ENCODE measurements at regions not wholly inside any gene's neighbourhood (a gene's known extent, or its start where the extent isn't known, plus 50 kb on each side); places are given as distances from the start of the nearest gene placed in this dataset.

DNA sequence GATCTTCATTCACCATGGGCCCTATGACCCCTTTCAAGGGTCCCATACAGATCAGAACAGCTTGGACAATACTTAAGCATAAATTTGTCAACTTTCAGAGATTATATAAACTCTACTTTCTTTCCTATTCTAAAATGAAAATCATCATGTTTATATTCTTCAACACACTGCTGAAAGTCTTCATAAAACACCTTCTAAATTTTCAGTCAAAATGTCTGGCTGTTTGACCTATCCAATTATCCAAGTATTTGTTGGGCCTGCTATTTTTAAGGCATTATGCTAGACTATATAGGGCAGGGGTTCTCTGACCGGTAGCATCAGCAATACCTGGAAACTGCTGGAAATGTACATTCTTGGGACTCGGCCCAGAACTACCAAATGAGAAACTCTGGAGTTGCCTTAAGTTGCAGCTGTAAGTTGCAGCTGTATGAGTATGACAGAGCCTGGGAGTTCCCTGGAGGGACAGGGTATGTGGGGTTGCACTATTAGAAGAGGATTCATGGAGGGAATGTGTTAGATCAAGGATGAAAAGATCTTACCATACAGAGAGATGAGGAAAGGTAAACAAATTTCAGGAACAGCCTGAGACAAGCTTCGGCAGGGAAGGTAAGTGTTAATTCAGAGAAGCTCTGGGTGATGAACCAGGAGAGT, 293.0 kb downstream of the ADGB start:
- CTCF ChIA-PET: interaction anchor here (1.5 to 1.8 kb wide), 2 partner anchors 15 to 19 kb away, joined by 3 to 4 read pairs; no protein-coding TSS in a partner anchor
- POLR2A ChIA-PET: no interaction called here
- no peaks in the 10 kb centered on the region for H3K9me3 Mint-ChIP-seq
- H3K27me3 Mint-ChIP-seq: no peaks in the 10 kb centered on the region
- DNase-seq: no peak
- H3K36me3 Mint-ChIP-seq (ENCODE audit: low read depth): no peaks in the 10 kb centered on the region
- no peak overlapping the region for H3K27ac Mint-ChIP-seq
- H3K4me3 Mint-ChIP-seq: no peak overlapping the region
- no peaks in the 10 kb centered on the region for H3K4me1 Mint-ChIP-seq

DNA sequence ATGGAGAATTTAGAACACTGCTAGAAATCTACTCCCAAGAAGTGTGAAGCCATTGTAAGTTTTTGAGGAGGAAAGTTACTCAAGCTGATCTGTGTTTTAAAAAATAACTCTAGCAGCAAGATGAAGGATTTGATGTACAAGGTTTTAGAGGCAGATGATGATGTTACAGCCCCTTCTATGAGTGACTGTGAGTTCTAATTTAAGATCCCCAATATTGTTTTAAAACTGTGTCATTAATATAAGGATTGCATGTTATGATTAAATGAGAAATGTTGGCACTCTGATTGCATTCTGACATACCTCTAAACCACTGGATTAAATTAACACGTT, 293.5 kb downstream of the ADGB start:
- H3K27me3 Mint-ChIP-seq: no peaks in the 10 kb centered on the region
- H3K36me3 Mint-ChIP-seq (ENCODE audit: low read depth): no peaks in the 10 kb centered on the region

DNA sequence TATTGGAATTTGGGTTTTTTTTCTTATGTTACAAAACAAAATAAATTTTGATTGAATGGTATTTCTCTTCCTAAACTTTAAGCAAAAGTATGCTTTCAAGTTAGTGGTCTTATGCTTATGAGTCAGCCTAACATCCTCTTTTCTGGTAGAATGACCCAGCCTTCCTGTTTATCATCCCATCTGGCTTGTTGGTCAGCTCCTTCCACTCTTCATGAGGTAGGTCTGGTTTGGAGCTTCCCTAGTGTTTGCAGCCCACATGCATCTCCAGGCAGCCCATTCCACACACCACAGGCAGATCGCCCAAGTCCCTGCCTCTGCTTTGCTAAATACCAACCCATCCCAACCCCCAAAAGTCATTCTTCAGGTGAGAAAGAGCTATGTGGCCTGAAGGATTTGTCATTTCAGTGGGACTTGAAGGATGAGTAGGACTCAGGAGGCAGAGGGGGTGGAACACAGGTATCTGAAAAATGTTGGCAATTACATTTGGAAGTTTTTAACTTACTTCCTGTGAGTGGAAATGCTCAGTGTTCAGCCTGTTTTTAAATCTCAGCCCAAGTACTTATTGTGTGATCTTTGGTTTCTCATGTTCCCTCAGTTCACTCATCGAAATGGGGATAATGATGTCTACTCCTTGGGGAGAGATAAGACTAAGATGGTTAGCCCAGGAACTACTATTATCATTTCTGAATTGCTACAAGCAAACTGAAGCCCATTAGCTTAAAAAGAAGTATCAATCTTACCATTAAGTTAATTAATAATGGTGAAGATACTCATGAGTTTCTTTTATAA, 294.0 kb downstream of the ADGB start:
- H3K27ac Mint-ChIP-seq: no peak overlapping the region
- no peaks in the 10 kb centered on the region for H3K27me3 Mint-ChIP-seq
- no peaks in the 10 kb centered on the region for H3K4me1 Mint-ChIP-seq
- CTCF ChIA-PET: interaction anchor here (0.5 to 1.8 kb wide), 3 partner anchors 14 to 18 kb away, joined by 3 to 4 read pairs (median 4); no protein-coding TSS in a partner anchor
- no peaks in the 10 kb centered on the region for H3K36me3 Mint-ChIP-seq (ENCODE audit: low read depth)
- DNase-seq: no peak
- H3K4me3 Mint-ChIP-seq: no peak overlapping the region
- POLR2A ChIA-PET: no interaction called here
- no peaks in the 10 kb centered on the region for H3K9me3 Mint-ChIP-seq

More for the DNA sequence above, 293.5 kb downstream of the ADGB start:
- no peaks in the 10 kb centered on the region for H3K9me3 Mint-ChIP-seq
- DNase-seq: no peak
- H3K27ac Mint-ChIP-seq: no peak overlapping the region
- no peaks in the 10 kb centered on the region for H3K4me1 Mint-ChIP-seq
- POLR2A ChIA-PET: no interaction called here
- CTCF ChIA-PET: interaction anchor here (1.5 to 1.8 kb wide), 2 partner anchors 14 to 19 kb away, joined by 3 to 4 read pairs; no protein-coding TSS in a partner anchor
- no peak overlapping the region for H3K4me3 Mint-ChIP-seq

DNA sequence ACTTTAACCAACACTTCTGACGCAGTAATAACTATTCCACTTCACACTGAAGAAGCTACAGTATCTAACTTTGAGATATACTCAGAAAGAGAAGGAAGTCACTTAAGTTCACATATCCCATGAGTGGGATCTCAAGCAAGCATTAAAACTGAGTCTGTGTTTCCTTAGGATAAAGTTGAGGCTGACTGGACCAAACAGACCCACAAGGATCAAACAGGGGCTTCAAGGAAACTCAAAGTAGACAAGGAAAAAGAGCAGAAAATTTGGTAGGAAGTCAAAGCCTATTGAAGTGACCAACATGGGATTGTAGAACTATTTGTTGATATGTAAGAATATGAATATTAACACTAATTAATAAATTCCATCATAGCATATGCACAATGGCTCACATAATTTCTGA, 294.9 kb downstream of the ADGB start:
- no peak overlapping the region for H3K27ac Mint-ChIP-seq
- H3K27me3 Mint-ChIP-seq: no peaks in the 10 kb centered on the region
- H3K4me3 Mint-ChIP-seq: no peak overlapping the region
- ChIA-PET POLR2A (no interaction called here), CTCF (interaction anchor here (1.4 kb wide), 1 partner anchor 12 kb away, joined by 3 read pairs; no protein-coding TSS in a partner anchor)
- no peaks in the 10 kb centered on the region for H3K36me3 Mint-ChIP-seq (ENCODE audit: low read depth)
- no peak for DNase-seq
- H3K9me3 Mint-ChIP-seq: no peaks in the 10 kb centered on the region
- H3K4me1 Mint-ChIP-seq: no peaks in the 10 kb centered on the region

DNA sequence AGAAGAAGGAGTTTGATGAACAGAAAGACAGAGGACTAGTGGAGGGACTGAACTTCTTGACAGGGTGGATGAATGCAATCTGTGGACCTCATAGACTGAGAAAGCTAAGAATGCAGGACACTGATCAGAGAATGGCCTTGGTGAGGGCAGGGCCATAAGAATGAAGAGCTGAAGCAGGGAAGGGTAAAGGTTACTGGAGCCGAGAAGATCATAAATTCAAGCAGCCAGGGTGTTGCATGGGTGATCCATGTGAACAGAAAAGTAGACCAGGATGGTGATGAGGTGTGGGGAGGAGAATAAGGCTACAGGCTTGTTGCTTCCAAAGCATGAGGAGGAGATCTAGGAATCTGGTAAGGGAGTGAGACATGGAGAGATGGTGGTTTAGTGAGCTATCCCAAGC, 295.9 kb downstream of the ADGB start:
- no peak for DNase-seq
- no peaks in the 10 kb centered on the region for H3K9me3 Mint-ChIP-seq
- H3K4me3 Mint-ChIP-seq: no peak overlapping the region
- no peak overlapping the region for H3K27ac Mint-ChIP-seq
- no peaks in the 10 kb centered on the region for H3K27me3 Mint-ChIP-seq
- ChIA-PET POLR2A (no interaction called here), CTCF (interaction anchor here (0.5 to 1.4 kb wide), 2 partner anchors 13 to 491 kb away, joined by 3 read pairs; no protein-coding TSS in a partner anchor)
- H3K36me3 Mint-ChIP-seq (ENCODE audit: low read depth): no peaks in the 10 kb centered on the region
- H3K4me1 Mint-ChIP-seq: no peaks in the 10 kb centered on the region

DNA sequence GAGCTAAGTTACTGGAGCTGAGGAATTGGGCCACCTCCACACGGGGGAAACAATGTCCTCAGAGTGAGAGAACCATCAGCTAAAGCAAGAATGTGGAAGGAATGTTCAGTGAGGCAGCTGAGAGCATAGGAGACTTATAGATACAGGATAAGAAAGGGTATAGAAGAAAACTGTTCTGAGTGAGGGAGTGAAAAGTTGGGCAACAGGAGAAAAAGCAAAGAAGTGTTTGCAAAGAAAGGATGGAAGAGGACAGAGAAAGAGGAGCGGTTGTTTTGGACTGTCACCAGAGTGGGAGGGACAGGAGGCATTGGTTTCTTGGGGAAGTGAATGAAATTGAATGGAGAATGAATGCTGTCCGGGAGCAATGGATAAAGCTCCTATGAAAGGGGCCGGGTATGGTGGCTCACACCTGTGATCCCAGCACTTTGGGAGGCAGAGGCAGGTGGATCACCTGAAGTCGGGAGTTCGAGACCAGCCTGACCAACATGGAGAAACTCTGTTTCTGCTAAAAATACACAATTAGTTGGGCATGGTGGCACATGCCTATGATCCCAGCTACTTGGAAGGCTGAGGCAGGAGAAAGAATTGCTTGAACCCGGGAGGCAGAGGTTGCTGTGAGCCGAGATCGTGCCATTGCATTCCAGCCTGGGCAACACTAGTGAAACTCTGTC, 296.5 kb downstream of the ADGB start:
- H3K4me3 Mint-ChIP-seq: no peak overlapping the region
- no peak overlapping the region for H3K27ac Mint-ChIP-seq
- H3K4me1 Mint-ChIP-seq: no peaks in the 10 kb centered on the region
- no peaks in the 10 kb centered on the region for H3K27me3 Mint-ChIP-seq
- POLR2A ChIA-PET: no interaction called here
- no peak for DNase-seq
- H3K36me3 Mint-ChIP-seq (ENCODE audit: low read depth): no peaks in the 10 kb centered on the region
- no peaks in the 10 kb centered on the region for H3K9me3 Mint-ChIP-seq
- CTCF ChIA-PET: interaction anchor here (0.5 to 1.4 kb wide), 2 partner anchors 14 to 490 kb away, joined by 3 read pairs; no protein-coding TSS in a partner anchor

DNA sequence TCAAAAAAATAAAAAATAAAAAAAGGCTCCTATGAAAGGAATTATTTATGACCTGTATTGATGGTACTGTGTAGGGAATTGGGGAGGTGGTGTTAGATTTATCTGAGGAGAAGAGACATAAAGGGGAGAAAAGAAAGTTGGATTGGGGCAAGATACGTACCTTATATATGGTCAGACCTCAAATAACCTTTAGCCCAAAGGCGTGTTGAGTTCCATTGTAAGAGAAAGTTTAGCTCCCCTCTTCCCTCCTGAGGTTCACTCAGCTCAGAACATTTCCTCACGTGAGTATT, 296.9 kb downstream of the ADGB start:
- Mint-ChIP-seq H3K4me3 (no peak overlapping the region), H3K27ac (no peak overlapping the region), H3K9me3 (no peaks in the 10 kb centered on the region), H3K36me3 (ENCODE audit: low read depth) (no peaks in the 10 kb centered on the region), H3K4me1 (no peaks in the 10 kb centered on the region), H3K27me3 (no peaks in the 10 kb centered on the region)
- no peak for DNase-seq
- ChIA-PET CTCF (no interaction called here), POLR2A (no interaction called here)

DNA sequence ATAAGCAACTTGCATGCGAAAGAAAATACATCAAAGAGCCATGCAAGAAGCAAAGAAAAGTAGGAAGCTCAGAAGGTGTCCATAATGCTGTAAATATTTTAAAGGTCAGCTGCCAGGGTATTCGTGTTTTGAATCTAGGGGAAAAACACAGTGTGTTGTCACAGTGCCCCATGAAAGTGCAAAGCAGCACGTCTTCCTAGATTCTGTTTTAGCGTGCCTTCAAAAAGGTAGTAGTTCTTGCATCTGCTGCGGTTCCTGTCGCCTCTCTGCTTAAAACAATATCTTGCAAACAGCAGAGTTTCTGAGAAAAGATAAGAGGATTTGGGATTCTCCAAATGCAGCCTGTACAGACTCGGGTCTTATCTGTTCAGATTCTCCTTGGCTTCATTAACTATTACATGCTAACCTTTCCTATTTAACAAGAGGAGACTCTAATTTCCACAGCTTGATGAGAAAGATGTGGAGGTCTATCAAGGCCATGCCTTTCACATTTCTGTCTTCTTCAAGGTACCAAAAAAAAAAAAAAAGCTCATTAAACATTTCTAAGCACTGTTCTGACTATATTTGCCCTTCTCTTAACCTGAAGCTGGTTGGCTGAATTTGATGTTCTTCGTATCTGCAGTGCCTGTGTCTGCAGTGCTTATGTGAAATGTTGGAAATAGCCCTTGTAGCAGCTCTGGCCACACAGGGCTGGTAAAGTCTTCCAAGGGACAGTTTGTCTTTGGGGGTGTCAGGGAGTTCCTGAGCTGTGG, 297.5 kb downstream of the ADGB start:
- Mint-ChIP-seq H3K27ac (no peak overlapping the region), H3K36me3 (ENCODE audit: low read depth) (no peaks in the 10 kb centered on the region), H3K9me3 (no peaks in the 10 kb centered on the region), H3K4me1 (no peaks in the 10 kb centered on the region), H3K4me3 (no peak overlapping the region), H3K27me3 (no peaks in the 10 kb centered on the region)
- ChIA-PET CTCF (no interaction called here), POLR2A (no interaction called here)
- DNase-seq: no peak

DNA sequence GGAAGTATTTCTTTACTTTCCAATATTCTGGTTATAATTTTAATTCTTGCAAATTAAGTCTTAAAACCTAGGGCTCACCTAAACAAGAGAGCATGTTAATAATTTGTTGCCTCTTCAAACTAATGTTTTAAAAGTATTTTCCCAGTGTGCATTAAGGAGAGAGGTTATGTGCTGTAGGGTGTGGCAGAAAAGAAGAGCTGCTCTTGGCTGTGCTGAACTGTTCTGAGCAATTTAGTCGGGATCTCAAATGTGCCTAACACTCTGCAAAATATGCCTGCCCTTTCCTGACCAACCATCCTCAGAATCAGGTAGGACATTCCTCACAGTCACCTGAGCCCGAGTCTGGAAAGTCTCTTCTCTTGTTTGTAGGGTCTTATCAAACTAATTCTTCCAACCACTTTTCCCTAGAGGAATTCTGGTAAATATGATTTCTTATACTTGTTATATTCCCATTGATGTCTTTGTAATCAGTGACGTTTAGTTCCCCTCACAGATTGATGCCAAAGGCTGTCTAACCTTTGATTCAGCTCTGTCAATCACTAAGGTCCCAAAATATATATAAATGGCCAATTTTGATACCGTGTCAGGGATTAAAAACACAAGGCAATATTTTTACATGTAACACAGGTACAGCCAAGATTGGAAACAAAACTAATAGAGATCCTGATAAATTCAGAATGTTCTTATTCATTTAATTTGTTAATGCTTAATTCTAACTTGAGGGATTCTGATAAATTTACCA, 298.4 kb downstream of the ADGB start:
- POLR2A ChIA-PET: no interaction called here
- DNase-seq: no peak
- no peaks in the 10 kb centered on the region for H3K27me3 Mint-ChIP-seq
- no peak overlapping the region for H3K27ac Mint-ChIP-seq
- no peaks in the 10 kb centered on the region for H3K36me3 Mint-ChIP-seq (ENCODE audit: low read depth)
- no peaks in the 10 kb centered on the region for H3K4me1 Mint-ChIP-seq
- CTCF ChIA-PET: interaction anchor here (0.8 kb wide), 1 partner anchor 14 kb away, joined by 3 read pairs; no protein-coding TSS in a partner anchor
- no peaks in the 10 kb centered on the region for H3K9me3 Mint-ChIP-seq
- no peak overlapping the region for H3K4me3 Mint-ChIP-seq

DNA sequence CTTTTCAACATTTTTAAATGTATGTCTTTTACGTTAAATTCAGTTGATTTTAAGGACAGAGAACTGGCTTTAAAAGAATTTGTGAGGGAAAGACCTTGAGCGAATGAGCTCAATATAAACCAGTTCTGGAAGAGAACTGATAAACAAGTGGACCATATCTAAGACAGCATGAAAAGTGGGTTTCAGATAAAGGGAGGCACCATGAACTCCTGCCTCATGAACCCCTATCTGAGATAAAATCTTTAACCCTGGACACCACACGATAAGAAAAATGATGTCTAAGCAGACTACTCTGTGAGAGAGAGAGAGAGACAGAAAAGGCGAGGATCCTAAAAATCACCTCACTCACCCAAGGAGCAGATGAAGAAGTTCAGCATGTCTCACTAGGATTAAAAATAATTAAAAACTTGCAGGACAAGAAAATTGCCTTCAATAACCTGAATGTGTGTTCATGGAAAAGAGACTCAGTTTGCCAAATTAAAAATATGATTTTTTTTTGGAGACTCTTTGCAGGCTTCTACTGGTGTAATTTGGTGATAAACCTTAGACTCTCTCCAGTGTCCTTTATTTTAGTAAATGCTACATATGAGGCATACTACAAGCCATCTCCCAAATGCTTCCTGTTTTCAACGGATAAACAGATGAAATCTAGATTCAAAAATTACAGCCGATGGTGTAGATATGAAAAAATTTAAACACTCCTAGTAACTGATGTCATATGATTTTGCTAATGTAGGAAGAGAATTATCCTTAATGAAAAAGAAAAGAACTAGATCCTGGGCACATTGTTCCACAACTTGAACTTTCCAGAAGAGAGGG, 299.5 kb downstream of the ADGB start:
- H3K9me3 Mint-ChIP-seq: no peaks in the 10 kb centered on the region
- H3K36me3 Mint-ChIP-seq (ENCODE audit: low read depth): no peaks in the 10 kb centered on the region
- H3K4me3 Mint-ChIP-seq: no peak overlapping the region
- POLR2A ChIA-PET: no interaction called here
- no peak for DNase-seq
- CTCF ChIA-PET: interaction anchor here (0.8 kb wide), 1 partner anchor 13 kb away, joined by 3 read pairs; no protein-coding TSS in a partner anchor
- no peaks in the 10 kb centered on the region for H3K4me1 Mint-ChIP-seq
- H3K27ac Mint-ChIP-seq: no peak overlapping the region
- no peaks in the 10 kb centered on the region for H3K27me3 Mint-ChIP-seq

DNA sequence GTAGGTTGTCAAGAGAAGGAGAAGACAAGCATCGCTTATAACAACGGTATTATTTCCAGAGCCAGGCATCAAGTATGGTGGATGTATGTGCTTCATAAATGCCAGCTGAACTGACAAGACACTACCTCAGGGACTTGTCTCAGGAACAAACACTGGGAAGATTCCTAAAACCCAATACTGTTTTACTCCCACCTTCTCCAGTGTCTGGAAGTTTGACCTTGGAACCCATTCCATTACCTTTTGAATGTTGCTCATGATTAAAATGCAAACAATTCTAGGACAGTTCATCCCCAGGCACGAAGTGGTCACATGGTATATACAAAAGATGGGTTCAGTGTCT, 300.1 kb downstream of the ADGB start:
- Mint-ChIP-seq H3K36me3 (ENCODE audit: low read depth) (no peaks in the 10 kb centered on the region), H3K4me1 (no peaks in the 10 kb centered on the region), H3K9me3 (no peaks in the 10 kb centered on the region), H3K27ac (no peak overlapping the region), H3K27me3 (no peaks in the 10 kb centered on the region), H3K4me3 (no peak overlapping the region)
- ChIA-PET POLR2A (no interaction called here), CTCF (no interaction called here)
- DNase-seq: no peak

Measured in activated CD4-positive, alpha-beta T cell treated with anti-CD3 and anti-CD28 coated beads, Interleukin-2, amount 10 ng/mL, durations not matched to agents 7 days and 5 days (primary cell).